Panc1 (cell line): ENCODE measurements at regions not wholly inside any gene's neighbourhood (a gene's known extent, or its start where the extent isn't known, plus 50 kb on each side); places are given as distances from the start of the nearest gene placed in this dataset.

Experiments used
- POLR2AphosphoS5 ChIP-seq: IDR thresholded peaks from 2 replicates; pipeline ENCODE4 v1.6.1; 2012; ENCODE audit warnings: mild to moderate bottlenecking, low read depth, low read length, moderate library complexity
- SIN3A ChIP-seq: IDR thresholded peaks from 2 replicates; pipeline ENCODE4 v1.6.1; 2012; ENCODE audit warnings: low read depth, mild to moderate bottlenecking, low read length, moderate library complexity, borderline replicate concordance; ENCODE audit not compliant: insufficient read depth
- TCF7L2 ChIP-seq: IDR thresholded peaks from 2 replicates; pipeline ENCODE4 v1.6.1; 2011; ENCODE audit warnings: mild to moderate bottlenecking, low read depth, low read length, inconsistent platforms
- TF ChIP-seq, protein P1 (sequence below): fragments of 450-650 bp; IDR thresholded peaks from 2 replicates; pipeline ENCODE4 v1.5.1; 2017; ENCODE audit warnings: mild to moderate bottlenecking
- TF ChIP-seq, protein P2 (sequence below), 2 experiments: IDR thresholded peaks; 2 replicates each; pipeline ENCODE4 v1.6.1; 2011 to 2012; ENCODE audit warnings: low read depth in 2 of 2, control low read depth in 1 of 2, low read length in 1 of 2, mild to moderate bottlenecking in 1 of 2, moderate library complexity in 1 of 2; ENCODE audit not compliant: insufficient read depth in 1 of 2

DNA sequence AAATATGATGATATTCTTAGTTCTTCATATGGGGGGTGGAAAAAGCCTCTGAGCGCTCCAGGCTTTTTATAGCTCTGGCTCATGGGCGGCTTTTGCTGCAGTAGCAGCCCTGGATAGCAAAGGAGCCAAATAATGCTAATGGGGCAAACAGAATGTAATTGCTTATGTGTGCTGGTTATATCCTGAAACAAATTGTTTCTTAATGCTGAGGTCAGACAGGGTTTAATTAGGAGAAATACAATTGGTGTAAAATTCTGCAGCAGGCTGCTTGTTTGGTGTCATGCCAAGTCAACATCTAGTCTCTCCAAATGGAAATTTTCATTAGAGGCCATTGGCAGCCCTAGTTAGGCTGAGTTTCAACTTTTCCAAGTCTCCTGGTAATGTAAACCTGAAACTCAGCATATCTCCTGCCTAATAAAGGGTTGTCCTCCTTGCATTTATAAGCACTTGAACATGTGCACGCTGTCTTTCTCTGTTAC, 530.1 kb upstream of the NOX3 start:
- TF ChIP-seq POLR2AphosphoS5 (no peak), SIN3A (no peak), TCF7L2 (no peak)
- TF ChIP-seq, protein P1, sequence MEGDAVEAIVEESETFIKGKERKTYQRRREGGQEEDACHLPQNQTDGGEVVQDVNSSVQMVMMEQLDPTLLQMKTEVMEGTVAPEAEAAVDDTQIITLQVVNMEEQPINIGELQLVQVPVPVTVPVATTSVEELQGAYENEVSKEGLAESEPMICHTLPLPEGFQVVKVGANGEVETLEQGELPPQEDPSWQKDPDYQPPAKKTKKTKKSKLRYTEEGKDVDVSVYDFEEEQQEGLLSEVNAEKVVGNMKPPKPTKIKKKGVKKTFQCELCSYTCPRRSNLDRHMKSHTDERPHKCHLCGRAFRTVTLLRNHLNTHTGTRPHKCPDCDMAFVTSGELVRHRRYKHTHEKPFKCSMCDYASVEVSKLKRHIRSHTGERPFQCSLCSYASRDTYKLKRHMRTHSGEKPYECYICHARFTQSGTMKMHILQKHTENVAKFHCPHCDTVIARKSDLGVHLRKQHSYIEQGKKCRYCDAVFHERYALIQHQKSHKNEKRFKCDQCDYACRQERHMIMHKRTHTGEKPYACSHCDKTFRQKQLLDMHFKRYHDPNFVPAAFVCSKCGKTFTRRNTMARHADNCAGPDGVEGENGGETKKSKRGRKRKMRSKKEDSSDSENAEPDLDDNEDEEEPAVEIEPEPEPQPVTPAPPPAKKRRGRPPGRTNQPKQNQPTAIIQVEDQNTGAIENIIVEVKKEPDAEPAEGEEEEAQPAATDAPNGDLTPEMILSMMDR = no peak
- TF ChIP-seq, protein P2, sequence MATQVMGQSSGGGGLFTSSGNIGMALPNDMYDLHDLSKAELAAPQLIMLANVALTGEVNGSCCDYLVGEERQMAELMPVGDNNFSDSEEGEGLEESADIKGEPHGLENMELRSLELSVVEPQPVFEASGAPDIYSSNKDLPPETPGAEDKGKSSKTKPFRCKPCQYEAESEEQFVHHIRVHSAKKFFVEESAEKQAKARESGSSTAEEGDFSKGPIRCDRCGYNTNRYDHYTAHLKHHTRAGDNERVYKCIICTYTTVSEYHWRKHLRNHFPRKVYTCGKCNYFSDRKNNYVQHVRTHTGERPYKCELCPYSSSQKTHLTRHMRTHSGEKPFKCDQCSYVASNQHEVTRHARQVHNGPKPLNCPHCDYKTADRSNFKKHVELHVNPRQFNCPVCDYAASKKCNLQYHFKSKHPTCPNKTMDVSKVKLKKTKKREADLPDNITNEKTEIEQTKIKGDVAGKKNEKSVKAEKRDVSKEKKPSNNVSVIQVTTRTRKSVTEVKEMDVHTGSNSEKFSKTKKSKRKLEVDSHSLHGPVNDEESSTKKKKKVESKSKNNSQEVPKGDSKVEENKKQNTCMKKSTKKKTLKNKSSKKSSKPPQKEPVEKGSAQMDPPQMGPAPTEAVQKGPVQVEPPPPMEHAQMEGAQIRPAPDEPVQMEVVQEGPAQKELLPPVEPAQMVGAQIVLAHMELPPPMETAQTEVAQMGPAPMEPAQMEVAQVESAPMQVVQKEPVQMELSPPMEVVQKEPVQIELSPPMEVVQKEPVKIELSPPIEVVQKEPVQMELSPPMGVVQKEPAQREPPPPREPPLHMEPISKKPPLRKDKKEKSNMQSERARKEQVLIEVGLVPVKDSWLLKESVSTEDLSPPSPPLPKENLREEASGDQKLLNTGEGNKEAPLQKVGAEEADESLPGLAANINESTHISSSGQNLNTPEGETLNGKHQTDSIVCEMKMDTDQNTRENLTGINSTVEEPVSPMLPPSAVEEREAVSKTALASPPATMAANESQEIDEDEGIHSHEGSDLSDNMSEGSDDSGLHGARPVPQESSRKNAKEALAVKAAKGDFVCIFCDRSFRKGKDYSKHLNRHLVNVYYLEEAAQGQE (IDR thresholded peaks at IDR 0.05; ENCODE audit: insufficient read depth in 1 of 2, low read depth in 2 of 2, low read length in 1 of 2) = no peak
